ENCODE measurements at regions not wholly inside any gene's neighbourhood (a gene's known extent, or its start where the extent isn't known, plus 50 kb on each side); places are given as distances from the start of the nearest gene placed in this dataset.

DNA sequence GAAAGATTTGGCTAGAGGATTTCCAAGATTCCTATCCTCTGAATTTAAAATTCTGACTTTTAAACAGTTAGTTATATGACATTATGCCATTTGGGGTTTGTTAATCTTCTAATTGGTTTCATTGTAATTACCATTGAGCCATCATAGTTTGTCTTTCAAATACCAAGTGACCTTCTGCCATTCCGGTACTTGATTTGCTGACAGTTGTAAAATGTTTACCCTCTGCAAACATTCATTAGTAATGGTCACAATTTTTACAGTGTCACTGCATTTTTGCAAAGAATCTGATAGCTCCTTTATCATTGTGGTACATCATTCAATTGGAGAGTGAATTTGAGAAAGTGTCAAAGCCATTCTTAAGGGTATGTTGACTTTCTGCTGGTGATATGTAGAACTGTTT lies 645.0 kb upstream of the TBL1XR1 start:
- TF ChIP-seq RAD21 (conservative IDR thresholded peaks at IDR 0.05) (no peak), EZH2 (IDR thresholded peaks at IDR 0.05; ENCODE audit: borderline replicate concordance, insufficient read depth, low read length, poor library complexity, severe bottlenecking) (no peak), POLR2AphosphoS5 (IDR thresholded peaks at IDR 0.05) (no peak), SMC3 (conservative IDR thresholded peaks at IDR 0.05; ENCODE audit: poor library complexity) (no peak), TAF1 (IDR thresholded peaks at IDR 0.05; ENCODE audit: low read depth) (no peak), EP300 (conservative IDR thresholded peaks at IDR 0.05; ENCODE audit: poor library complexity, severe bottlenecking) (no peak), MXI1 (conservative IDR thresholded peaks at IDR 0.05; ENCODE audit: poor library complexity, severe bottlenecking) (no peak)
- TF ChIP-seq, protein P1, sequence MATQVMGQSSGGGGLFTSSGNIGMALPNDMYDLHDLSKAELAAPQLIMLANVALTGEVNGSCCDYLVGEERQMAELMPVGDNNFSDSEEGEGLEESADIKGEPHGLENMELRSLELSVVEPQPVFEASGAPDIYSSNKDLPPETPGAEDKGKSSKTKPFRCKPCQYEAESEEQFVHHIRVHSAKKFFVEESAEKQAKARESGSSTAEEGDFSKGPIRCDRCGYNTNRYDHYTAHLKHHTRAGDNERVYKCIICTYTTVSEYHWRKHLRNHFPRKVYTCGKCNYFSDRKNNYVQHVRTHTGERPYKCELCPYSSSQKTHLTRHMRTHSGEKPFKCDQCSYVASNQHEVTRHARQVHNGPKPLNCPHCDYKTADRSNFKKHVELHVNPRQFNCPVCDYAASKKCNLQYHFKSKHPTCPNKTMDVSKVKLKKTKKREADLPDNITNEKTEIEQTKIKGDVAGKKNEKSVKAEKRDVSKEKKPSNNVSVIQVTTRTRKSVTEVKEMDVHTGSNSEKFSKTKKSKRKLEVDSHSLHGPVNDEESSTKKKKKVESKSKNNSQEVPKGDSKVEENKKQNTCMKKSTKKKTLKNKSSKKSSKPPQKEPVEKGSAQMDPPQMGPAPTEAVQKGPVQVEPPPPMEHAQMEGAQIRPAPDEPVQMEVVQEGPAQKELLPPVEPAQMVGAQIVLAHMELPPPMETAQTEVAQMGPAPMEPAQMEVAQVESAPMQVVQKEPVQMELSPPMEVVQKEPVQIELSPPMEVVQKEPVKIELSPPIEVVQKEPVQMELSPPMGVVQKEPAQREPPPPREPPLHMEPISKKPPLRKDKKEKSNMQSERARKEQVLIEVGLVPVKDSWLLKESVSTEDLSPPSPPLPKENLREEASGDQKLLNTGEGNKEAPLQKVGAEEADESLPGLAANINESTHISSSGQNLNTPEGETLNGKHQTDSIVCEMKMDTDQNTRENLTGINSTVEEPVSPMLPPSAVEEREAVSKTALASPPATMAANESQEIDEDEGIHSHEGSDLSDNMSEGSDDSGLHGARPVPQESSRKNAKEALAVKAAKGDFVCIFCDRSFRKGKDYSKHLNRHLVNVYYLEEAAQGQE (IDR thresholded peaks at IDR 0.05; ENCODE audit: borderline replicate concordance): no peak
- TF ChIP-seq, protein P2, sequence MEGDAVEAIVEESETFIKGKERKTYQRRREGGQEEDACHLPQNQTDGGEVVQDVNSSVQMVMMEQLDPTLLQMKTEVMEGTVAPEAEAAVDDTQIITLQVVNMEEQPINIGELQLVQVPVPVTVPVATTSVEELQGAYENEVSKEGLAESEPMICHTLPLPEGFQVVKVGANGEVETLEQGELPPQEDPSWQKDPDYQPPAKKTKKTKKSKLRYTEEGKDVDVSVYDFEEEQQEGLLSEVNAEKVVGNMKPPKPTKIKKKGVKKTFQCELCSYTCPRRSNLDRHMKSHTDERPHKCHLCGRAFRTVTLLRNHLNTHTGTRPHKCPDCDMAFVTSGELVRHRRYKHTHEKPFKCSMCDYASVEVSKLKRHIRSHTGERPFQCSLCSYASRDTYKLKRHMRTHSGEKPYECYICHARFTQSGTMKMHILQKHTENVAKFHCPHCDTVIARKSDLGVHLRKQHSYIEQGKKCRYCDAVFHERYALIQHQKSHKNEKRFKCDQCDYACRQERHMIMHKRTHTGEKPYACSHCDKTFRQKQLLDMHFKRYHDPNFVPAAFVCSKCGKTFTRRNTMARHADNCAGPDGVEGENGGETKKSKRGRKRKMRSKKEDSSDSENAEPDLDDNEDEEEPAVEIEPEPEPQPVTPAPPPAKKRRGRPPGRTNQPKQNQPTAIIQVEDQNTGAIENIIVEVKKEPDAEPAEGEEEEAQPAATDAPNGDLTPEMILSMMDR (IDR thresholded peaks at IDR 0.05; ENCODE audit: poor library complexity, severe bottlenecking): no peak

DNA sequence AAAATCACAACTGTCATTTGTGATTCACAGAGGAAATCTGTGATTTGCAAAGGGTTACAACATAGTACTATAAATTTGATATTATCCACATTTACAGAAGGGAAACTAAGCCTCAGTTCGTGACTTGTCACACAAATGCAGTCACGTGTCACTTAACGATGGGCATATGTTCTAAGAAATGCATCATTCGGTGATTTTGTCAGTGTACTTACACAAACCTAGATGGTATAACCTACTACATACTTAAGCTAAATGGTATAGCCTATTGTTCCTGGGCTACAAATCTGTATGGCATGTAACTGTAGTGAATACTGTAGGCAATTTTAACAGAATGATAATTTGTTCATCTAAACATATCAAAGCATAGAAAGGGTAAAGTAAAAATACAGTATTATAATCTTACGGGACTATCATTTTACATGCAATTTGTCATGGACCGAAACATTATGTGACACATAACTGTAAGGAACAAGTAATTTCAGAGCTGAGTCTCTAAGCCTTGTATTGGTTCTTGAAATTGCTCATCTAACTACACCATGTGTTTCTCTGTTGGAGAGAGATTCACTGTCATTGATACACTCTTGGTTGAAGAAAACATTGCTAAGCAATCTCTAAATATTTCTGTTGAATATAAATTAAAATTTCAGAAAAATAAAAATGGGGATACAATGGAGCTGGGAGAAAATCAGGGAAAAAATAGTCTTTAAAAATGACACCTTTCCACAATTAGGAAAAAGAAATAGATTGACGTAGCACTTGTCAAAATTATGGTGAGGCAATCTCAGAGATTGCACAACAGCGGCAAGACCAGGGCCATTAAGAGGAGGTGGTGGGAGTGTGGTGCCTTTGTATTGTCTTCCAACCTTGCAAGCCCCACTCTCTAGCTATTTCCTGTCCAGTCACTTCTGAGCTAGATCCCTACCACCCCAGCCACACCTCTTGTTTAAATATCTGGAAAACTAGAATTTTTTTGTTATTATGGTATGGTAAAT lies 645.8 kb upstream of the TBL1XR1 start:
- no peaks in the 10 kb centered on the region for H3K9me2 ChIP-seq (ENCODE audit: insufficient read depth, low read length)
- TF ChIP-seq EZH2 (IDR thresholded peaks at IDR 0.05; ENCODE audit: borderline replicate concordance, insufficient read depth, low read length, poor library complexity, severe bottlenecking): no peak
- no peak overlapping the region for H3K27ac ChIP-seq (ENCODE audit: low read length)
- no peak overlapping the region for H3K9ac ChIP-seq (ENCODE audit: low read length)
- no peak overlapping the region for H2AFZ ChIP-seq (ENCODE audit: low read depth, low read length)
- H3K9me3 ChIP-seq (ENCODE audit: low read length): no peaks in the 10 kb centered on the region
- no peak overlapping the region for H3K4me3 ChIP-seq (ENCODE audit: low read length)
- H3K36me3 ChIP-seq (ENCODE audit: insufficient read depth, low read length): no peaks in the 10 kb centered on the region
- H3F3A ChIP-seq (ENCODE audit: insufficient read depth, low read length, poor library complexity, severe bottlenecking): no peaks in the 10 kb centered on the region
- H3K79me2 ChIP-seq (replicated peaks; ENCODE audit: insufficient read depth, low read length): no peaks in the 10 kb centered on the region
- H3K4me2 ChIP-seq (ENCODE audit: low read length): no peak overlapping the region
- H3K27me3 ChIP-seq (ENCODE audit: insufficient read depth, low read depth, low read length): no peaks in the 10 kb centered on the region
- H4K20me1 ChIP-seq (ENCODE audit: insufficient read depth): no peaks in the 10 kb centered on the region

More for the DNA sequence above, 645.0 kb upstream of the TBL1XR1 start:
- Histone ChIP-seq H3K9me3 (ENCODE audit: low read length) (no peaks in the 10 kb centered on the region), H2AFZ (ENCODE audit: low read depth, low read length) (no peak overlapping the region), H3K36me3 (ENCODE audit: insufficient read depth, low read length) (no peaks in the 10 kb centered on the region), H3K79me2 (replicated peaks; ENCODE audit: insufficient read depth, low read length) (no peaks in the 10 kb centered on the region), H3K4me2 (ENCODE audit: low read length) (no peak overlapping the region), H3K27ac (ENCODE audit: low read length) (no peak overlapping the region), H3K9me2 (ENCODE audit: insufficient read depth, low read length) (no peaks in the 10 kb centered on the region), H3K4me3 (ENCODE audit: low read length) (no peak overlapping the region), H3K27me3 (ENCODE audit: insufficient read depth, low read depth, low read length) (no peaks in the 10 kb centered on the region), H3K9ac (ENCODE audit: low read length) (no peak overlapping the region), H4K20me1 (ENCODE audit: insufficient read depth) (no peaks in the 10 kb centered on the region), H3F3A (ENCODE audit: insufficient read depth, low read length, poor library complexity, severe bottlenecking) (no peaks in the 10 kb centered on the region)

All from neural cell (in vitro differentiated cells).